Frontal cortex (tissue), 3 donors: ENCODE measurements at regions not wholly inside any gene's neighbourhood (a gene's known extent, or its start where the extent isn't known, plus 50 kb on each side); places are given as distances from the start of the nearest gene placed in this dataset.
A peak's percentile ranks its signal among the peaks of the same experiment; 100 is the strongest.

Source experiments
- DNase-seq, 2 donors: peaks; one replicate each; pipeline ENCODE4 v3.0.0; 2012; ENCODE audit warnings: low spot score in 2 of 2
- FAIRE-seq: peaks from 2 replicates; lab custom pipeline; 2012; peaks lifted over from hg19 to GRCh38; lab: Jason Lieb, UNC
- donor health status: control.
- donor health status: control.
- donor health status: control.

DNA sequence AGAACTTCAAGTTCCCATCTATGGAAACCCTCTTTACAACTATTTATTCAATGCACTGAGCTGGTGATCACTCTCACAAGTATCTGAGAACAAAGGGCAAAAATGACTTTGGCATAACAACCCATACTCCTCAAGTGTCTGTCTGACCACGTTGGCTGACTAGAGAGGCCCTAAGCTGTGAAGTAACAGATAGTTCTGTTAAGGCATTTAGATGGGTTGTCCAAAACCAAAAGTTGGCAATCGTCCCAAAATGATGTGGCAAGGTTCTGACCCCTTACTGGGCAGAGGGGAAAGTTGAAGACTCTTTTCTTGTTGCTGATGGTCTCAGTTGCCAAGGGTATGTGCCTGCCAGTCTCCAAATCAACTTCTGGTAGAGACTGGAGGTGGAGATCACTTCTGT, 524.8 kb downstream of the PPARGC1A start:
- FAIRE-seq, result no peak
- DNase-seq, result no peak

DNA sequence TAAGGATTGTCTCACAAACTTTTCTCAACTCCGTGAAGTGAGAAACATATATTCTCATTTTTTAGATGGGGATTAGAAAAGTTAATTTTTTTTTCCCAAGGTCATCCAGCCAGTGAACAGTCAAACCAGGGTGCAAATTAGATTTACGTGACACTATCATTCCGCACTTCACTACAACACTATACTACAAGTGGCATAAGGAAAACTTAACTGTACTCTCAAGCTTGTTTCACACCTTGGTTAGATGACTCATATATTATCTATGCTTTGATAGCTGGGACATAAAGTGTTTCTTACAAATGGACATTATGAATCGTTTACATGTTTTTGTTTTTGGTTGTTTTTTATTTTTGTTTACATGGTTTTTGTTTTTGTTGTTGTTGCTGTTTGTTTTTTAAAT, 525.7 kb downstream of the PPARGC1A start:
- DNase-seq (no peak), FAIRE-seq (no peak)

DNA sequence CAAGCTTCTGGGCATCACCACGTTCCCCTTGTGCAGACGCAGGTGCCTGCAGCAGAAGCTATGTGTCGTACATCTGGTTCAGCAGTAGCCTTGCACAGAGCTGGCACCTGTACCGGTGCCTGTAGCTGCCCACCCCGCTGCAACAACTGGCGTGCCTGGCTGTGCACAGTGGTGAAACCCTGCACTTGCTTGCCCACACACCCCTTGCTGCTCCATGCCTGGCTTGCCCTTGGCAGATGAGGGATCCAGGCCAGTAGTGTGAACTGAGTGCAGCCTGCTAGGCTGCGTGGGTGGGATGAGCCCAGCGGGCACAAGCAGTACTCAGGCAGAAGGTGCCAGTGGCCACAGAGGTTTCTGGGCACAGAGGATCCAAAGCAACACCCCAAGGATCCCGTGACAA, 528.4 kb downstream of the PPARGC1A start:
- no peak for DNase-seq
- no peak for FAIRE-seq

DNA sequence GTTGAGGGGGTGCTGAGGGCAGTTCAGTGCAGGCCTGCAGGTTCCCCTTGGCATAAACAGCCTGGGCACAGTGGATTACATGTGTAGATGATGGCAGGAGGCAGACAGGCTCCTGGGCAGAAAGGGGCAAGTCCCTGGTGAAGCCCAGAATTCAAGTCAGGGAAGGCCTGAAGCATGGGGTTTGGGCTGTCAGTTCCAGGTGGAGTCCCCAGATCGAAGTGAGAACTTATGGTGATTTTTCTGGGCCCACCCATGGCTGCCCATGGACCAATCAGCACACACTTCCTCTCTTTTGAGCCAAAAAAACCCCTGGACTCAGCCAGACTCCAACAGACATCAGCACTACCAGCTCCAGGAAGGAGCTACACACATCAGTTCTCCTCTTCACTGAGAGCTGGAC, 529.1 kb downstream of the PPARGC1A start:
- DNase-seq (no peak), FAIRE-seq (no peak)

DNA sequence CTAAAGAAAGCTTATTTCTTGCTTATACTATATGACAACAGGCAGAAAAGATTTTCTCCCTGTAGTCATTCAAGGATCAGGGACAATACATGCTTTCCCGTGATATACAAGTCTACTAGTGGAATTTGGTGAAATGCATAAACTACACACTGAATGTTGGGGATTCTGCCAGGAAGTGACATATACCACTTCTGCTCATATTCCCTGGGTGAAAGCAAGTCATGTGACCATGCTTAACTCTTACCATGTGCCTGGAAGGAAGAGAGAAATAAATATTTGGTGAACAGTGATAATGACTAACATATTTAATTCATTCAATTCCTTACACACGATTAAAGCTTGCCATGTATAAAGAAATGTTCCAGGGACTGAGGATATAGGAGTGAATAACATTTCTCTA, 534.6 kb downstream of the PPARGC1A start:
- no peak for FAIRE-seq
- DNase-seq, result no peak

- FAIRE-seq (no peak), DNase-seq (no peak)
Measured at GRCh38 chr4:23353200-23353599, 536.6 kb downstream of the PPARGC1A start.

- no peak for DNase-seq
- no peak for FAIRE-seq
Measured at GRCh38 chr4:23348789-23349498, 540.9 kb downstream of the PPARGC1A start.

GRCh38 chr4:23337292-23337691, 552.6 kb downstream of the PPARGC1A start:
- DNase-seq (no peak), FAIRE-seq (no peak)

DNA sequence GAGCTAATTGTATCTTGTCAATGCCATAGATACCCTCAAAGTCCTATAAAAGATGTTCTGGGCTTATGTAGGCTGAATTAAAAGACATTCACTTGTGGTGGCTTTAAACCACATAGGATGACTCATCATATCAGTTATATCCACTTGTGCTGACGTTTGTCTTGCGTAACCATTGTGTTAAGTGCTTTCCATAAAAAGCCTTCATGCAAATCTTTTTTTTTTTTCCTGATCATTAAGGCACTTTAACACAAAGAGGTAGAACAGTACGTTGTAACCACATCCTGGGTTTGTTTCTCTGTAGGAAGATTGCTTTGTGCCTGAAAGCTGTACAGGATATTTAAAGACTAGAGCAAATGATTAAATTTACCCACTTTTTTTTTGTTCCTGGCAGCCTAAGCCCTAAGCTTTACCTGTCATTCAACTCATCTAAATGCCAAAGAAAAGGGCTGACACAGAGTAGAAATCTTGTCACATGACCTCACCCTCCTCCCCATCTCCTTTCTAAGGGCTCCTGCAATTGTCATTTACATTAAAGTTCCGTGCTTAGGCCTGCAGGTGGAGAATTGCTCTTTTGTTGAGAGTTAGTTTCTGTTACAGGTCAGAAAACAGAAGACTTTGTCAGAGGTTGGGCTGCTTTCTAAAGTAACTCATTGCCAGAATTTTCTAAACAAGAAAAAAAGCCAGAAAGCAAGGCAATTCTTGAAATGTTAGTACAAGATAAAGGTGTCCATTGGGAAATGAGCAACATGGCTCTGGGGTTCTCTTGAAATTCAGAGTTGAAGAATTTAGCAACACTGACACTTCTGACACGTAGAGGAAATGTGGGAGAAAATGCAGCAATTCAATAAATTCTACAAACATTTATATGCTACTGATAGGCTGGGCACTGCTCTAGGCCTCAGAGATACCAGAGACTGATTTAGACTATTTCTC, 555.6 kb downstream of the PPARGC1A start:
- DNase-seq (no peak), FAIRE-seq (no peak)

DNA sequence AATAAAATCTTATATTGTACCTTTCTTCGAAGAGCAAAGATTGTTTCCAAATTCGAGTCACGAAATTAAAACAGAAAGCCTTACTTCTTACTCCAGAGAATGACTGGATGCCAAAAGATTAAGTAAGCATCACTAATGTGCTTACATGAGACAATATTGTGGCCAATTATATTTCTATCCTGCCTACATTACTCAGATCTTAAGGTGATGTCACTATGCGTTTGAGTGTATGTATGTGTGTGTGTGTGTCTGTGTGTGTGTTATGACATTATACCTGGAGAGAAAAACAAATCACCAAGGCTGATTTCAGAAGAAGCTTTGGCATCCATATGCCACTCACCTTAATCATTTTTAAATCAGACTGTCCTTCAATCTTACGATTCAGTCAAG, 556.3 kb downstream of the PPARGC1A start:
- DNase-seq (no peak), FAIRE-seq (no peak)

DNA sequence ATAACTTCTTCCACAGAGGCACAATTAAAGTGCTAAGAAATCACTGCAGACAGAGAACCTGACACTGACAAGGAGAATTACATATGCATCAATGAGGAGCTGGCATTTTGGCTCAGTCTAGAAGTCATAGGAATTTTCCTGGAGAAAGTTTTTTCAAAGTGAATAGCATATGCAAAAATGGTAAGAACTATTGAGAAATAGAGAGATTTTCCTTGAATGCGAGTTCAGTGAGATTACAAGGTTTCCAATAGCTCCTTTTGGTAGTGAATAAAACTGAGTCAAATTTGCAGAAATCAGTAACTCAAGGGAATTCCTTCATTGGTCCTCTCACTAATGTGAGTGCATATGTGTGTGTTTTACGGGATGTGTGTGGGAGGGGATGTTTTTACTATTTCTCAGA, 557.5 kb downstream of the PPARGC1A start:
- DNase-seq (no peak), FAIRE-seq (no peak)

- FAIRE-seq (no peak), DNase-seq (no peak)
Measured at GRCh38 chr4:23327120-23327519, 562.7 kb downstream of the PPARGC1A start.

GRCh38 chr4:23324021-23324690, 565.7 kb downstream of the PPARGC1A start:
- FAIRE-seq (no peak), DNase-seq (no peak)

DNA sequence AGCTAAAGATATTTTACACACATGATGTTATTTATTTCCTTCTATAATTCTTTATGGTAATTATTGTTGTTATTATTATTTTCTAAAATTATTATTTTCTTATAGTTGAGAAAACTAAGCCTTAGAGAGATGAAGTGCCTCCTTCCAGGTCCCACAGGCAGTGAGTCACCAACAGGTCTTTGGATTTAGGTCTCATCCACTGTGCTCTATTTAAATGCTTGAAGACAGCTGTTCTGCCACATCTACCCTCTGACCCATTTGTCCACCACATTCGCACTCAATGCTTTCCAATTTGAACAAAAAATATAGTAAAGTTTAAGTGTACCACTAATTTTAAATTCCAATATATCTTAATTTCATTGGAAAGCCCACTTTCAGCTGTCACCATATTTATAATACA, 566.4 kb downstream of the PPARGC1A start:
- FAIRE-seq, result no peak

GRCh38 chr4:23322732-23323131, 567.1 kb downstream of the PPARGC1A start:
- DNase-seq (no peak), FAIRE-seq (no peak)

More for the DNA sequence above, 566.4 kb downstream of the PPARGC1A start:
- DNase-seq, result no peak

GRCh38 chr4:23320931-23321587, 568.8 kb downstream of the PPARGC1A start:
- no peak for DNase-seq

GRCh38 chr4:23312686-23313085, 577.2 kb downstream of the PPARGC1A start:
- FAIRE-seq (peak; percentile 3), DNase-seq (no peak)

More at GRCh38 chr4:23320931-23321587, 568.8 kb downstream of the PPARGC1A start:
- FAIRE-seq, result no peak

DNA sequence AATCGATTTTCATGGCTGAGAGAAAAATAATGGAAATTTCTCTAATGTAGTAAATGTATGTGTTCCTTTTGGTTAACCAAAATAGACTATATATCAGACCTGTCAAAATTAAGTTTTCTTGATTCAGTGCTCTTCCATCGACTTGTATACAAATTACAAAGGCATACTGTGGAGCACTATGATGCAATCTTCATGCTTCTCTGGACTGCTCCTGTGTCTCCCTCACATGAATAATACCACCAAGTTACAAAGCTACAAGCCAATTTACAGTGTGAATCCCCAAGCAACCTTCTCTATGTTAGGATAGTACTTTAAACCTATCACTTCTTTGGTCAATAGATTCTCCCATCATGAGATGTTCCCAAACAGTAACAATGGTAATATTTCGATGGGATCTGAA, 577.9 kb downstream of the PPARGC1A start:
- no peak for FAIRE-seq
- no peak for DNase-seq

GRCh38 chr4:23305026-23305425, 584.8 kb downstream of the PPARGC1A start:
- FAIRE-seq, result no peak
- DNase-seq, result no peak

GRCh38 chr4:23298371-23298770, 591.5 kb downstream of the PPARGC1A start:
- FAIRE-seq, result no peak
- no peak for DNase-seq
